ENCODE measurements at regions not wholly inside any gene's neighbourhood (a gene's known extent, or its start where the extent isn't known, plus 50 kb on each side); places are given as distances from the start of the nearest gene placed in this dataset.

DNA sequence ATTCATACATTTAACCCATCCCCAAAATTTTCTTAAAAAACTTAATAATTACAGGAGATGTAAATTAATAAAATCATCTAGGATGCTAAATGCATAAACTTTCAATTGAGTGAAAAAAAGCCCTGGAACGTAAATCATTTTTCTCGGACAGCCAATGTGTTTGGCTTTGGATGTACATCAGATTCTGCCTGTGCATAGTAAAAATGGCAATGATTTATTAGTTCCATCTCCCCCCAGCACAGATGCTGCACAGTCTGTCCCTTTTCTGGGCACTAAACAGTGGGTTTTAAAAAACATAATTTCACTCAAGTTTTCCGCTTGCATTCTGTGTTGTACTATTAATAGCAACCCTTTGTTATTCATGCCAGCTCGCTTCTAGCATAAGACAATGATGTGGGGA, 147.7 kb downstream of the TM9SF2 start:
- Histone ChIP-seq H3K4me1 (no peaks in the 10 kb centered on the region), H3K36me3 (no peaks in the 10 kb centered on the region), H3K27me3 (no peaks in the 10 kb centered on the region), H3K27ac (no peak overlapping the region), H3K4me3 (no peak overlapping the region), H3K9me3 (no peaks in the 10 kb centered on the region)
- WGBS, 5 donors: 89 to 95% (median 90%) methylated on average over 4 of the region's 4 CpGs
- no peak for DNase-seq
- intact Hi-C loops (cut with DNase I; ENCODE audit: low total_unique reads): no loop called here
- TF ChIP-seq EP300 (IDR thresholded peaks at IDR 0.05) (no peak), POLR2A (IDR thresholded peaks at IDR 0.05) (no peak), POLR2AphosphoS5 (IDR thresholded peaks at IDR 0.05) (no peak)
- TF ChIP-seq, protein P1, sequence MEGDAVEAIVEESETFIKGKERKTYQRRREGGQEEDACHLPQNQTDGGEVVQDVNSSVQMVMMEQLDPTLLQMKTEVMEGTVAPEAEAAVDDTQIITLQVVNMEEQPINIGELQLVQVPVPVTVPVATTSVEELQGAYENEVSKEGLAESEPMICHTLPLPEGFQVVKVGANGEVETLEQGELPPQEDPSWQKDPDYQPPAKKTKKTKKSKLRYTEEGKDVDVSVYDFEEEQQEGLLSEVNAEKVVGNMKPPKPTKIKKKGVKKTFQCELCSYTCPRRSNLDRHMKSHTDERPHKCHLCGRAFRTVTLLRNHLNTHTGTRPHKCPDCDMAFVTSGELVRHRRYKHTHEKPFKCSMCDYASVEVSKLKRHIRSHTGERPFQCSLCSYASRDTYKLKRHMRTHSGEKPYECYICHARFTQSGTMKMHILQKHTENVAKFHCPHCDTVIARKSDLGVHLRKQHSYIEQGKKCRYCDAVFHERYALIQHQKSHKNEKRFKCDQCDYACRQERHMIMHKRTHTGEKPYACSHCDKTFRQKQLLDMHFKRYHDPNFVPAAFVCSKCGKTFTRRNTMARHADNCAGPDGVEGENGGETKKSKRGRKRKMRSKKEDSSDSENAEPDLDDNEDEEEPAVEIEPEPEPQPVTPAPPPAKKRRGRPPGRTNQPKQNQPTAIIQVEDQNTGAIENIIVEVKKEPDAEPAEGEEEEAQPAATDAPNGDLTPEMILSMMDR (IDR thresholded peaks at IDR 0.05): no peak

- DNase-seq: no peak
- no peak overlapping the region for H3K27ac ChIP-seq
- no peak overlapping the region for H3K4me3 ChIP-seq
- no peaks in the 10 kb centered on the region for H3K9me3 ChIP-seq
- intact Hi-C loops (cut with DNase I; ENCODE audit: low total_unique reads): no loop called here
- WGBS, 5 donors: 75 to 84% (median 81%) methylated on average over 8 of the region's 8 CpGs
- H3K27me3 ChIP-seq: no peaks in the 10 kb centered on the region
- TF ChIP-seq POLR2AphosphoS5 (IDR thresholded peaks at IDR 0.05) (no peak), EP300 (IDR thresholded peaks at IDR 0.05) (no peak), POLR2A (IDR thresholded peaks at IDR 0.05) (no peak)
- TF ChIP-seq, protein P1 (IDR thresholded peaks at IDR 0.05): no peak
- H3K4me1 ChIP-seq: no peaks in the 10 kb centered on the region
- H3K36me3 ChIP-seq: no peaks in the 10 kb centered on the region
Measured at GRCh38 chr13:99648066-99648665, 146.9 kb downstream of the TM9SF2 start.

- 74 to 86% (median 83%) methylated on average over 4 of the region's 4 CpGs for WGBS, 5 donors
Measured at GRCh38 chr13:99647596-99647985, 146.3 kb downstream of the TM9SF2 start.

DNA sequence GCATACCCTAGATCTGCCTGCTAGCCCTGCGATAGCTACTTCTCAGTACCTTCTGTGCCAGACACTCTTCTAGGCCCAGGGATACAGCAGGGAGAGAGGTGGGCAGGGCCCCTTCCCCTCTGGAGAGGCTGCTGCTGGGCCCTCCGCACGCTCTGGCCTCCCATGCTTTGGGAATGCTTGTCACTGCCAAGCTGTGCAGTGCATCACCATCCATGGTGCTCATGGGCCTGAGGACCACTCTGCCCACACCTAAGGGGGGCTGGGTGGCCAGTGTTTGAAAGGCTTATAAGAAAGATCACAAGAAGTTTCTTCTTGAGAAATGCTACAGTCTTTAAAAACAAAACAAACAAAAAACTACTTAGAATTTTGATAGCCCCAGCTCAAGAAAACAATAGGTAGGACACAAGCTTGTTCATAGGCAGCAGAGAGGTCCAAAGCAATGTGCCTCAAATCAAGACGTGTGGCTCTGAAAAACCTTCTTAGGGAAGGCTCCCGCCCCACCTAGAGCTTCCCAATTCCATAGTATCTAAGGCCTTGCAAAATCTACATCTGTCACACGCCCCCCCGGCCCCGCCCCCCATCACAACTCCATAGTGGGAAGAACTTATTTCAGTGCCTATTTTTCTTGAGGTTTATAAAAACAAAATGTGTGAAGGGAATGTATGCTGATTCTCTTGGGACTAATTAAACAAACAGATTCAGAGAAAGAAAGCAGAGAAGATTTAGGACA, 145.8 kb downstream of the TM9SF2 start:
- Histone ChIP-seq H3K9me3 (no peaks in the 10 kb centered on the region), H3K27ac (no peak overlapping the region), H3K36me3 (no peaks in the 10 kb centered on the region), H3K4me3 (no peak overlapping the region), H3K4me1 (no peaks in the 10 kb centered on the region), H3K27me3 (no peaks in the 10 kb centered on the region)
- intact Hi-C loops (cut with DNase I; ENCODE audit: low total_unique reads): no loop called here
- DNase-seq: no peak
- 92 to 95% (median 94%) methylated on average over 8 of the region's 8 CpGs for WGBS, 5 donors
- no peak for TF ChIP-seq POLR2A (IDR thresholded peaks at IDR 0.05)
- TF ChIP-seq, protein P1 (IDR thresholded peaks at IDR 0.05): no peak
- TF ChIP-seq POLR2AphosphoS5 (IDR thresholded peaks at IDR 0.05): no peak
- no peak for TF ChIP-seq EP300 (IDR thresholded peaks at IDR 0.05)

More at GRCh38 chr13:99647596-99647985, 146.3 kb downstream of the TM9SF2 start:
- Histone ChIP-seq H3K36me3 (no peaks in the 10 kb centered on the region), H3K9me3 (no peaks in the 10 kb centered on the region), H3K27ac (no peak overlapping the region), H3K27me3 (no peaks in the 10 kb centered on the region), H3K4me1 (no peaks in the 10 kb centered on the region), H3K4me3 (no peak overlapping the region)
- no peak for DNase-seq
- intact Hi-C loops (cut with DNase I; ENCODE audit: low total_unique reads): no loop called here
- no peak for TF ChIP-seq EP300 (IDR thresholded peaks at IDR 0.05)

DNA sequence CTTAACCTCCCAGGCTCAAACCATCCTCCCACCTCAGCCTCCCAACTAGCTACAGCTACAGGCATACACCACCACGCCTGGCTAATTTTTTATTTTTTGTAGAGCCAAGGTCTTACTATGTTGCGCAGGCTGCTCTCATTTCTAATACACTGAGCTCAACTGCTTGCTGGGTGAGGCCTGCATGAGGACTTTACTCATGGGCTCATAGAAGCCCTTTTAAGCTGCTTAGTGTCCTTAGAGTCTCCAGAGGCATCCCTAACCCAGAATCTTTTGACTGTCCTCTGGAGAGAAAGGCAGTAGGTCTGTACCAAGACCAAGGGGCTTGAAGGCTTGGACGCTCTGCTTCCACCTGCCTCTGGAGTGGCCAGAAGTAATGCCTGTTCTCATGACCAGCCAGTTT, 141.6 kb downstream of the TM9SF2 start:
- Histone ChIP-seq H3K36me3 (no peaks in the 10 kb centered on the region), H3K27ac (no peak overlapping the region), H3K27me3 (no peaks in the 10 kb centered on the region), H3K4me3 (no peak overlapping the region), H3K9me3 (no peaks in the 10 kb centered on the region), H3K4me1 (no peaks in the 10 kb centered on the region)
- 96 to 99% (median 98%) methylated on average over 3 of the region's 3 CpGs for WGBS, 5 donors
- intact Hi-C loops (cut with DNase I; ENCODE audit: low total_unique reads): no loop called here
- DNase-seq: no peak
- TF ChIP-seq EP300 (IDR thresholded peaks at IDR 0.05) (no peak), POLR2A (IDR thresholded peaks at IDR 0.05) (no peak), POLR2AphosphoS5 (IDR thresholded peaks at IDR 0.05) (no peak)
- TF ChIP-seq, protein P1 (IDR thresholded peaks at IDR 0.05): no peak
